Astrocyte (in vitro differentiated cells and primary cell): ENCODE measurements at regions not wholly inside any gene's neighbourhood (a gene's known extent, or its start where the extent isn't known, plus 50 kb on each side); places are given as distances from the start of the nearest gene placed in this dataset.

Experiments used
- CTCF ChIP-seq: IDR thresholded peaks from 2 replicates; pipeline ENCODE4 v1.5.1; 2011; ENCODE audit warnings: low read depth, mild to moderate bottlenecking, inconsistent platforms, low read length, moderate library complexity; ENCODE audit not compliant: insufficient read depth
- EZH2 ChIP-seq: IDR thresholded peaks from 2 replicates; pipeline ENCODE4 v1.6.1; 2012; ENCODE audit warnings: mild to moderate bottlenecking, low read length, inconsistent platforms; ENCODE audit not compliant: insufficient read depth

- TF ChIP-seq CTCF, result no peak
- TF ChIP-seq EZH2, result no peak
Observed at GRCh38 chr12:28787151-28787550, 361.9 kb upstream of the FAR2 start.
